Nucleus accumbens (tissue), 56 donors: ENCODE measurements at regions not wholly inside any gene's neighbourhood (a gene's known extent, or its start where the extent isn't known, plus 50 kb on each side); places are given as distances from the start of the nearest gene placed in this dataset.
"Not testable (repeated sequence)": the region's sequence is repeated elsewhere in the genome, so short reads cannot be mapped to it uniquely, and the experiment has no call there.

ENCODE experiments used
- DNase-seq, 56 donors: peaks; one replicate each; lab custom pipeline; 2025; lab: John Stamatoyannopoulos, UW

GRCh38 chr13:46468570-46469463 is 81.8 kb upstream of the RUBCNL start:
- no peak for DNase-seq

DNA sequence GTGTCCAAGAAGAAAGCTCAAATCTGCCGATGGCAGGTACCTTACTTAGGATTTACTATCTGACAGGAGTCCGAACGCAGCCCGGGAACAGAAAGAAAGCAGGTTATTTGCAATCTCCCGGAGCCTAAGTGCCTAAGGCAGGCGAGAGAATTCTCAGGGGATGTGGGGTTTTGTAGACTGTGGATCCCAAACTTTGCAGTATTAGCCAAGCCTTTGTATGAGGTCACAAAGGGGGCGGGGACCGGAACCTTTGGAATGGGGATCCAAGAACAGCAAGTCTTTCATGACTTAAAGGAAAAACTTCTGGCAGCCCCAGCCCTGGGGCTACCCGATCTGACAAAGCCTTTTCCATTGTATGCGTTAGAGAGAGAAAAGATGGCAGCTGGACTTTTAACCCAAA is 80.6 kb upstream of the RUBCNL start:
- not testable (repeated sequence) for DNase-seq

- DNase-seq = not testable (repeated sequence)
Measured at GRCh38 chr13:46466074-46466473, 79.0 kb upstream of the RUBCNL start.

DNA sequence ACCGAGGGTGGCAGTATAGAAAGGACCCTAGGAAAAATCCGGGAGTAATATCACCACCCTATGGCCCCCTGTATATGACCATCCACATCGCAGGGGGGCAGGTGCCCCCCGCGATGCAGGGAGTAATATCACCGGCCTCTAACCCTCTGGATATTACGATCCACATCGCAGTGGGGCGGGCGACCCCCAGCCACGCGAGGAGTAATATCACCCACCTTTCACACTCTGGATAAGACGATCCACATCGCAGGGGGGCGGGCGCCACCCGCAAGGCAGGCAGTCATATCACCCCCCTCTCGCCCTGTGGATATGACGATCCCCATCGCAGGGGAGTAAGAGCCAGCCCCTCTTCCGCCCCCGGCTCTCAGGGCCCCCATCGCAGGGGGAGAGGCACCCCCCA is 76.7 kb upstream of the RUBCNL start:
- no peak for DNase-seq

- not testable (repeated sequence) for DNase-seq
Measured at GRCh38 chr13:46460223-46460622, 73.2 kb upstream of the RUBCNL start.

GRCh38 chr13:46457255-46457654 is 70.2 kb upstream of the RUBCNL start:
- DNase-seq = not testable (repeated sequence)

GRCh38 chr13:46455924-46456323 is 68.9 kb upstream of the RUBCNL start:
- peak in 1 of 56 donors; percentile 3 for DNase-seq

GRCh38 chr13:46451145-46451544 is 64.1 kb upstream of the RUBCNL start:
- DNase-seq = not testable (repeated sequence)

GRCh38 chr13:46449949-46450348 is 62.9 kb upstream of the RUBCNL start:
- not testable (repeated sequence) for DNase-seq

- not testable (repeated sequence) for DNase-seq
Measured at GRCh38 chr13:46448148-46448547, 61.1 kb upstream of the RUBCNL start.

GRCh38 chr13:46437808-46438404 is 50.9 kb upstream of the RUBCNL start:
- not testable (repeated sequence) for DNase-seq
